ENCODE measurements at regions not wholly inside any gene's neighbourhood (a gene's known extent, or its start where the extent isn't known, plus 50 kb on each side); places are given as distances from the start of the nearest gene placed in this dataset.

- Mint-ChIP-seq H3K4me3 (ENCODE audit: unreplicated experiment) (no peak overlapping the region), H3K4me1 (ENCODE audit: low read depth, unreplicated experiment) (peaks cover 31% of the 10 kb centered on the region)
- H3K4me1 ChIP-seq (ENCODE audit: insufficient read depth, low read length) = peaks cover 7% of the 10 kb centered on the region
Observed at GRCh38 chr3:27573780-27574437, 89.7 kb upstream of the SLC4A7 start.

GRCh38 chr3:27573138-27573537, 89.0 kb upstream of the SLC4A7 start:
- FAIRE-seq (no peak), DNase-seq (ENCODE audit: low read depth) (no peak)
- peaks cover 31% of the 10 kb centered on the region for H3K4me1 Mint-ChIP-seq (ENCODE audit: low read depth, unreplicated experiment)
- H3K36me3 ChIP-seq (ENCODE audit: insufficient read depth, low read length) = no peaks in the 10 kb centered on the region
- H3K9me3 ChIP-seq (ENCODE audit: insufficient read depth, low read depth, low read length) = no peaks in the 10 kb centered on the region
- no peaks in the 10 kb centered on the region for H3K27me3 ChIP-seq (ENCODE audit: insufficient read depth, low read length)
- H3K4me3 Mint-ChIP-seq (ENCODE audit: unreplicated experiment) = no peak overlapping the region
- no peaks in the 10 kb centered on the region for H3K79me2 ChIP-seq (ENCODE audit: insufficient read depth, low read length)
- H3K27me3 Mint-ChIP-seq (ENCODE audit: low read depth, unreplicated experiment) = no peaks in the 10 kb centered on the region
- TF ChIP-seq EZH2 (IDR thresholded peaks at IDR 0.05; ENCODE audit: insufficient read depth, low read length) = no peak
- TF ChIP-seq, protein P1, sequence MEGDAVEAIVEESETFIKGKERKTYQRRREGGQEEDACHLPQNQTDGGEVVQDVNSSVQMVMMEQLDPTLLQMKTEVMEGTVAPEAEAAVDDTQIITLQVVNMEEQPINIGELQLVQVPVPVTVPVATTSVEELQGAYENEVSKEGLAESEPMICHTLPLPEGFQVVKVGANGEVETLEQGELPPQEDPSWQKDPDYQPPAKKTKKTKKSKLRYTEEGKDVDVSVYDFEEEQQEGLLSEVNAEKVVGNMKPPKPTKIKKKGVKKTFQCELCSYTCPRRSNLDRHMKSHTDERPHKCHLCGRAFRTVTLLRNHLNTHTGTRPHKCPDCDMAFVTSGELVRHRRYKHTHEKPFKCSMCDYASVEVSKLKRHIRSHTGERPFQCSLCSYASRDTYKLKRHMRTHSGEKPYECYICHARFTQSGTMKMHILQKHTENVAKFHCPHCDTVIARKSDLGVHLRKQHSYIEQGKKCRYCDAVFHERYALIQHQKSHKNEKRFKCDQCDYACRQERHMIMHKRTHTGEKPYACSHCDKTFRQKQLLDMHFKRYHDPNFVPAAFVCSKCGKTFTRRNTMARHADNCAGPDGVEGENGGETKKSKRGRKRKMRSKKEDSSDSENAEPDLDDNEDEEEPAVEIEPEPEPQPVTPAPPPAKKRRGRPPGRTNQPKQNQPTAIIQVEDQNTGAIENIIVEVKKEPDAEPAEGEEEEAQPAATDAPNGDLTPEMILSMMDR (IDR thresholded peaks at IDR 0.05; ENCODE audit: insufficient read depth, low read depth, low read length) = no peak
- no peaks in the 10 kb centered on the region for H4K20me1 ChIP-seq (ENCODE audit: insufficient read depth, low read length)
- H3K9ac ChIP-seq (ENCODE audit: low read length) = no peak overlapping the region
- no peak overlapping the region for H3K4me2 ChIP-seq (ENCODE audit: low read length)
- no peak overlapping the region for H3K4me3 ChIP-seq (ENCODE audit: insufficient read depth, low read depth, low read length)
- no peak overlapping the region for H2AFZ ChIP-seq (ENCODE audit: low read depth, low read length)
- no peaks in the 10 kb centered on the region for H3K36me3 Mint-ChIP-seq (ENCODE audit: low read depth, unreplicated experiment)
- peaks cover 2% of the 10 kb centered on the region for H3K9me3 Mint-ChIP-seq (ENCODE audit: unreplicated experiment)
- no peak overlapping the region for H3K27ac ChIP-seq (ENCODE audit: low read depth, low read length)
- peaks cover 6% of the 10 kb centered on the region for H3K4me1 ChIP-seq (ENCODE audit: insufficient read depth, low read length)
- no peak overlapping the region for H3K27ac Mint-ChIP-seq (ENCODE audit: unreplicated experiment)

More at GRCh38 chr3:27573780-27574437, 89.7 kb upstream of the SLC4A7 start:
- no peaks in the 10 kb centered on the region for H3K9me3 ChIP-seq (ENCODE audit: insufficient read depth, low read depth, low read length)
- peak; percentile 40 for DNase-seq (ENCODE audit: low read depth)
- peaks cover 2% of the 10 kb centered on the region for H3K9me3 Mint-ChIP-seq (ENCODE audit: unreplicated experiment)
- H3K36me3 Mint-ChIP-seq (ENCODE audit: low read depth, unreplicated experiment) = no peaks in the 10 kb centered on the region
- no peaks in the 10 kb centered on the region for H3K79me2 ChIP-seq (ENCODE audit: insufficient read depth, low read length)
- H3K27ac Mint-ChIP-seq (ENCODE audit: unreplicated experiment) = no peak overlapping the region
- H3K27me3 ChIP-seq (ENCODE audit: insufficient read depth, low read length) = no peaks in the 10 kb centered on the region
- TF ChIP-seq, protein P1 (IDR thresholded peaks at IDR 0.05; ENCODE audit: insufficient read depth, low read depth, low read length) = no peak
- no peak for TF ChIP-seq EZH2 (IDR thresholded peaks at IDR 0.05; ENCODE audit: insufficient read depth, low read length)
- no peaks in the 10 kb centered on the region for H4K20me1 ChIP-seq (ENCODE audit: insufficient read depth, low read length)
- H3K36me3 ChIP-seq (ENCODE audit: insufficient read depth, low read length) = no peaks in the 10 kb centered on the region
- no peaks in the 10 kb centered on the region for H3K27me3 Mint-ChIP-seq (ENCODE audit: low read depth, unreplicated experiment)
- H3K27ac ChIP-seq (ENCODE audit: low read depth, low read length) = no peak overlapping the region
- no peak overlapping the region for H3K4me3 ChIP-seq (ENCODE audit: insufficient read depth, low read depth, low read length)
- no peak overlapping the region for H3K4me2 ChIP-seq (ENCODE audit: low read length)
- FAIRE-seq = no peak
- no peak overlapping the region for H3K9ac ChIP-seq (ENCODE audit: low read length)
- no peak overlapping the region for H2AFZ ChIP-seq (ENCODE audit: low read depth, low read length)

DNA sequence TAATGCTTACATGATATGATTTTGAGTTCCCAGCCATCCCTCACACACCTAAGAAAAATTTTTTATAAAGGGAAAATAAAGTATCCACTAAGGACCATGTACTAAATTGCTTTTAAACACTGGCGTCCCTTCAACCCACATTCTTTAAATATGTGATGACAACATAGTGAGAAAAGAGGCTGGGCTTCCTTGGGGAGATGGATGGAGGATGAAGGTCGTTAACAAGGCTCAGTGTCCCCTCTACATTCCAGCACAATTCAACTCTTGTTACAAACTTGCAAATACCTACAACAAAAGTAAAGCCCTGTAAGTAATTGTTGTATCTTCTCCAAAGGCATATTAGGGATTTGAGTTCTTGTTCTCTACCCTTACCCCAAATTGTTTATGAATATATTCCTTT, 87.2 kb upstream of the SLC4A7 start:
- H3K27me3 ChIP-seq (ENCODE audit: insufficient read depth, low read length) = no peaks in the 10 kb centered on the region
- no peak overlapping the region for H2AFZ ChIP-seq (ENCODE audit: low read depth, low read length)
- FAIRE-seq = no peak
- no peak for DNase-seq (ENCODE audit: low read depth)
- Mint-ChIP-seq H3K4me1 (ENCODE audit: low read depth, unreplicated experiment) (peaks cover 26% of the 10 kb centered on the region), H3K9me3 (ENCODE audit: unreplicated experiment) (peaks cover 2% of the 10 kb centered on the region), H3K36me3 (ENCODE audit: low read depth, unreplicated experiment) (no peaks in the 10 kb centered on the region), H3K27me3 (ENCODE audit: low read depth, unreplicated experiment) (no peaks in the 10 kb centered on the region), H3K27ac (ENCODE audit: unreplicated experiment) (no peak overlapping the region), H3K4me3 (ENCODE audit: unreplicated experiment) (no peak overlapping the region)
- TF ChIP-seq, protein P1 (IDR thresholded peaks at IDR 0.05; ENCODE audit: insufficient read depth, low read depth, low read length) = no peak
- no peak for TF ChIP-seq EZH2 (IDR thresholded peaks at IDR 0.05; ENCODE audit: insufficient read depth, low read length)
- peaks cover 3% of the 10 kb centered on the region for H3K4me1 ChIP-seq (ENCODE audit: insufficient read depth, low read length)
- no peak overlapping the region for H3K4me2 ChIP-seq (ENCODE audit: low read length)
- H4K20me1 ChIP-seq (ENCODE audit: insufficient read depth, low read length) = no peaks in the 10 kb centered on the region
- H3K79me2 ChIP-seq (ENCODE audit: insufficient read depth, low read length) = no peaks in the 10 kb centered on the region
- no peaks in the 10 kb centered on the region for H3K9me3 ChIP-seq (ENCODE audit: insufficient read depth, low read depth, low read length)
- no peaks in the 10 kb centered on the region for H3K36me3 ChIP-seq (ENCODE audit: insufficient read depth, low read length)
- H3K9ac ChIP-seq (ENCODE audit: low read length) = no peak overlapping the region
- H3K4me3 ChIP-seq (ENCODE audit: insufficient read depth, low read depth, low read length) = no peak overlapping the region
- H3K27ac ChIP-seq (ENCODE audit: low read depth, low read length) = no peak overlapping the region

All from astrocyte (in vitro differentiated cells and primary cell).